Activated CD4-positive, alpha-beta T cell treated with anti-CD3 and anti-CD28 coated beads, Interleukin-2, amount 10 ng/mL, durations not matched to agents 24 days and 14 days (primary cell): ENCODE measurements at regions not wholly inside any gene's neighbourhood (a gene's known extent, or its start where the extent isn't known, plus 50 kb on each side); places are given as distances from the start of the nearest gene placed in this dataset.

Experiments used
- DNase-seq: peaks from one replicate; pipeline ENCODE4 v3.0.0; 2022
- H3K27ac Mint-ChIP-seq: one replicate; pipeline ENCODE4 v1.8.0; 2022; ENCODE audit warnings: mild to moderate bottlenecking, mixed read lengths
- H3K27me3 Mint-ChIP-seq: one replicate; pipeline ENCODE4 v1.8.0; 2022; ENCODE audit warnings: mixed read lengths
- H3K36me3 Mint-ChIP-seq: one replicate; pipeline ENCODE4 v1.8.0; 2022; ENCODE audit warnings: low read depth, mild to moderate bottlenecking, mixed read lengths
- H3K4me1 Mint-ChIP-seq: one replicate; pipeline ENCODE4 v1.8.0; 2021; ENCODE audit warnings: mixed read lengths
- H3K4me3 Mint-ChIP-seq: one replicate; pipeline ENCODE4 v1.8.0; 2022; ENCODE audit warnings: mild to moderate bottlenecking, moderate library complexity, mixed read lengths
- H3K9me3 Mint-ChIP-seq: one replicate; pipeline ENCODE4 v1.8.0; 2021; ENCODE audit warnings: mixed read lengths
- intact Hi-C: fragments of 100-400 bp; cut with micrococcal nuclease; formaldehyde crosslinking; loops from one replicate; pipeline ENCODE4 v1.15.1; 2023

GRCh38 chr13:105914291-105915036 lies 621.0 kb downstream of the EFNB2 start:
- DNase-seq: no peak
- Mint-ChIP-seq H3K27me3 (peaks cover 7% of the 10 kb centered on the region), H3K9me3 (no peaks in the 10 kb centered on the region), H3K27ac (no peak overlapping the region), H3K36me3 (no peaks in the 10 kb centered on the region), H3K4me1 (no peaks in the 10 kb centered on the region), H3K4me3 (no peak overlapping the region)
- intact Hi-C loops: no loop called here

DNA sequence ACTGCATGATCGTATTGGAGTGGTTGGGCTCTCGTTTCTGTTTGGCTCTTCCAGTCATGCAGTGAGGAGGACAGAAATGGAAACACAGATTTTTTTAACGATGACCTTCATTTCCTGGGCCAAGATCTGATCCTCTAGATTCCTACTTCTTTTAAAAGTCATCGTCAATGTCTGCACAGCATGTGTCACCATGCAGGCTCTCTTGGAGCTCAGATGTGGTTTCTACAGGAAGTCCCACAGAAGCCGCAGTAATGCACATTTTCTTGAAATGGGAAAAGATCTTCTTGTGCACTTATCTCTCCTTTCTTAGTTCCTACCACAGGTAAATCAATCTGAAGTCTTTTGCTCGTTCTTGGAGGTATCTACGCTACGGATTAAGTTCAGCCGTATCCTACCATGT lies 626.9 kb downstream of the EFNB2 start:
- peak; percentile 73 for DNase-seq
- no peaks in the 10 kb centered on the region for H3K9me3 Mint-ChIP-seq
- H3K4me3 Mint-ChIP-seq: no peak overlapping the region
- peaks cover 8% of the 10 kb centered on the region for H3K4me1 Mint-ChIP-seq
- intact Hi-C loops: no loop called here
- H3K36me3 Mint-ChIP-seq: no peaks in the 10 kb centered on the region
- H3K27me3 Mint-ChIP-seq: peaks cover 7% of the 10 kb centered on the region
- H3K27ac Mint-ChIP-seq: no peak overlapping the region

- H3K9me3 Mint-ChIP-seq: no peaks in the 10 kb centered on the region
- peaks cover 7% of the 10 kb centered on the region for H3K27me3 Mint-ChIP-seq
- no peak overlapping the region for H3K4me3 Mint-ChIP-seq
- no peak for DNase-seq
- peaks cover 8% of the 10 kb centered on the region for H3K4me1 Mint-ChIP-seq
- H3K27ac Mint-ChIP-seq: no peak overlapping the region
- H3K36me3 Mint-ChIP-seq: no peaks in the 10 kb centered on the region
- intact Hi-C loops: no loop called here
Observed at GRCh38 chr13:105907319-105908019, 628.0 kb downstream of the EFNB2 start.

DNA sequence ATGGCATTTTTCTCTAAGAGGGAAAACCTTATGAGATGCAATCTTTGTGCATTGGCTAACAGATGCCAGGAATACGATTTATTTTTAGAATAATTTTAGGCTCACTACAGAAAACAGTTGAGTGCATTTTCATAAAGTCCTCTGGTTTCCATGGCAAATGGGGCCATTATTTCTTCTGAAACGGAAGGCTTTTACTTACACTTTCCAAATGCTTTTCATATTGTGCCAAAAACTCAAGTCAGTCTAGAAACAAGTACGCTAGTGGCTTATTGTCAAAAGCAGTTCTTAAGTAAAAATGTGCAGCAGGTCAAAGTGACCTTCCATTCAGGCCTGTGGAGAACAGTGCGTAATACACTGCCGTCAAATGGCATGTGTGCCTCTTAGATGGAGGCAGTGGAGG lies 628.7 kb downstream of the EFNB2 start:
- H3K9me3 Mint-ChIP-seq: no peaks in the 10 kb centered on the region
- H3K27me3 Mint-ChIP-seq: peaks cover 7% of the 10 kb centered on the region
- H3K4me3 Mint-ChIP-seq: no peak overlapping the region
- no peak overlapping the region for H3K27ac Mint-ChIP-seq
- intact Hi-C loops: no loop called here
- peaks cover 8% of the 10 kb centered on the region for H3K4me1 Mint-ChIP-seq
- H3K36me3 Mint-ChIP-seq: no peaks in the 10 kb centered on the region
- DNase-seq: no peak

DNA sequence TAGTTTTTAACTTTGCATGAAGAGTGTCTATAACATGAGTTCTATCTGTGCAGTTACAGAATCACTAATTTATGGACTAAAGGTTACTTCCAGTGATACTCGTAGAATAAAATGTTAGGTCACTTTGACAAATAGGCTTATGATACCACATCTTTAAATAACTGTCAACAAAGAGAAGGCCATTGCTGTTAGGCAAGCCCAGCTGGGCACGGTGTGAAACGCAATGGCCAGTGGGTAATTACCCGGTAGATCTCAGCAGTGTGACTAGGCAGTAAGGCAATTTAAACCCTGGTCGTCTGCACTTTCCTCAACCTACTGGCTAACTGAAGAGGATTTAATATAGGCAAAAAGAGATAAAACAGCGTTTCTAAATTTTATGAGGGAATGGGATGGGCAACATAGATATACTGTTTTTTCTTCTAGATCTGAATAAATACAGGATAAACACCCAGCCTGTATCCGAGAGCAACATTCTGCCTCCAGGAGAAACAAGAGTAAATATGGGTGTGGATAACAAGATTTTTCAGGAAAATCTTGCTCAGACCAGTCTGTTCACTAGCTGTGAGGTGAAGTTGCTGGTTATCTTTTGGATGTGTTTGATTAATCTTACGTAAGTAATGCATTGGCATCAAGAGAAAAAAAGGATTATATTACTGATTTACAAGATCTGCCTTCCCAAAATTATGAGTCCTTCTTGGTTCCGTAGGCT lies 631.3 kb downstream of the EFNB2 start:
- intact Hi-C loops: no loop called here
- no peak for DNase-seq
- no peak overlapping the region for H3K27ac Mint-ChIP-seq
- peaks cover 8% of the 10 kb centered on the region for H3K4me1 Mint-ChIP-seq
- no peaks in the 10 kb centered on the region for H3K27me3 Mint-ChIP-seq
- H3K9me3 Mint-ChIP-seq: no peaks in the 10 kb centered on the region
- no peak overlapping the region for H3K4me3 Mint-ChIP-seq
- H3K36me3 Mint-ChIP-seq: no peaks in the 10 kb centered on the region

- DNase-seq: no peak
- H3K27ac Mint-ChIP-seq: no peak overlapping the region
- intact Hi-C loops: no loop called here
- no peaks in the 10 kb centered on the region for H3K4me1 Mint-ChIP-seq
- H3K36me3 Mint-ChIP-seq: no peaks in the 10 kb centered on the region
- H3K27me3 Mint-ChIP-seq: no peaks in the 10 kb centered on the region
- no peaks in the 10 kb centered on the region for H3K9me3 Mint-ChIP-seq
- no peak overlapping the region for H3K4me3 Mint-ChIP-seq
Observed at GRCh38 chr13:105902396-105902795, 633.1 kb downstream of the EFNB2 start.

GRCh38 chr13:105897575-105897974 lies 637.9 kb downstream of the EFNB2 start:
- H3K36me3 Mint-ChIP-seq: no peaks in the 10 kb centered on the region
- no peaks in the 10 kb centered on the region for H3K4me1 Mint-ChIP-seq
- intact Hi-C loops: no loop called here
- H3K4me3 Mint-ChIP-seq: no peak overlapping the region
- DNase-seq: no peak
- peaks cover 3% of the 10 kb centered on the region for H3K9me3 Mint-ChIP-seq
- no peaks in the 10 kb centered on the region for H3K27me3 Mint-ChIP-seq
- H3K27ac Mint-ChIP-seq: no peak overlapping the region

GRCh38 chr13:105894697-105895096 lies 640.8 kb downstream of the EFNB2 start:
- no peak overlapping the region for H3K27ac Mint-ChIP-seq
- H3K4me3 Mint-ChIP-seq: no peak overlapping the region
- peaks cover 3% of the 10 kb centered on the region for H3K9me3 Mint-ChIP-seq
- no peaks in the 10 kb centered on the region for H3K36me3 Mint-ChIP-seq
- DNase-seq: no peak
- intact Hi-C loops: no loop called here
- H3K27me3 Mint-ChIP-seq: no peaks in the 10 kb centered on the region
- no peaks in the 10 kb centered on the region for H3K4me1 Mint-ChIP-seq

DNA sequence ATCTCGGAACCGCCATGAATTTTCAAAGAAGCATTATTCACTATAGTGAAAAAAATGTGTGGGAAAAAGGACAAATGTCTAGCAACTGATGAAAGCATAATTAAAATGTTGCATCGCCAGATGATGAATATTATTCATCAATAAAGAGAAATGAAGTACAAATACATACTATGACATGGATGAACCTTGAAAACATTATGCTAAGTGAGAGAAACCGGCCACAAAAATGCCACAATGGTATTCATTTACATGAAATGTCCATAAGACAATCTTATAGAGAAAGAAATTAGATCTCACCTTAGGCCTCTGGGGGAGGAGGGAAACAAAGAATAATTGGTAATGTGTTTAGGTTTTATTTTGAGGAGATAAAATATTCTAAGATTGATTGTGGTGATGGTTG lies 645.0 kb downstream of the EFNB2 start:
- H3K36me3 Mint-ChIP-seq: no peaks in the 10 kb centered on the region
- H3K9me3 Mint-ChIP-seq: peaks cover 10% of the 10 kb centered on the region
- no peak for DNase-seq
- H3K27me3 Mint-ChIP-seq: no peaks in the 10 kb centered on the region
- no peak overlapping the region for H3K27ac Mint-ChIP-seq
- intact Hi-C loops: no loop called here
- H3K4me1 Mint-ChIP-seq: no peaks in the 10 kb centered on the region
- no peak overlapping the region for H3K4me3 Mint-ChIP-seq

DNA sequence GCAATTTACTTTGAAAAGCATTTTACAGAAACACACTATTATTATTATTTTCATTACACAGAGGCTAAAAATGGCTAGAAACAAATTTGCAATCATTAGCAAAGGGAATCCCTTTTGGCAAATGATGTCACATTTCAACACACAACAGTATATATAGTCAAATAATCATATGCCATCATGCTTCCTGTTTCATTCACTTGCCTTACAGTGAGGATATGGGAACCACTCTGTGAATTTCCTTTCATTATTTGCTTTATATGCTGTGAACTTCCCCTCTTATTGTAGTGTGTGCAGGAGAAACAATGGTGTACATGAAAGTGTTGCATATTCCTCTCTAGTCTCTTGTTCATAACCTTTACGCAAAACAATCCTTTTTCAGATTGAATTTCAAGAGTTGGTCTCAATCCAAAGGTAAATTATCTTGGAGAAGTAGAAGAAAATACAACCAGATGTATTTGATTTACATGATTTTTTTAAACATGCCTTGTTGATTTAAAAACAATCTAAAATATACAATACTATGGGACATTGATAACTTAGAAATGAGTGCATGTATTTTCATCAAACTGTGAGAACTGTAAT lies 657.3 kb downstream of the EFNB2 start:
- Mint-ChIP-seq H3K27me3 (no peaks in the 10 kb centered on the region), H3K36me3 (no peaks in the 10 kb centered on the region), H3K4me1 (no peaks in the 10 kb centered on the region), H3K27ac (no peak overlapping the region), H3K9me3 (no peaks in the 10 kb centered on the region), H3K4me3 (no peak overlapping the region)
- DNase-seq: no peak
- intact Hi-C loops: no loop called here

- no peaks in the 10 kb centered on the region for H3K9me3 Mint-ChIP-seq
- H3K27me3 Mint-ChIP-seq: no peaks in the 10 kb centered on the region
- intact Hi-C loops: no loop called here
- no peak overlapping the region for H3K4me3 Mint-ChIP-seq
- H3K4me1 Mint-ChIP-seq: no peaks in the 10 kb centered on the region
- no peak overlapping the region for H3K27ac Mint-ChIP-seq
- no peaks in the 10 kb centered on the region for H3K36me3 Mint-ChIP-seq
- DNase-seq: no peak
Observed at GRCh38 chr13:105874814-105875213, 660.6 kb downstream of the EFNB2 start.

DNA sequence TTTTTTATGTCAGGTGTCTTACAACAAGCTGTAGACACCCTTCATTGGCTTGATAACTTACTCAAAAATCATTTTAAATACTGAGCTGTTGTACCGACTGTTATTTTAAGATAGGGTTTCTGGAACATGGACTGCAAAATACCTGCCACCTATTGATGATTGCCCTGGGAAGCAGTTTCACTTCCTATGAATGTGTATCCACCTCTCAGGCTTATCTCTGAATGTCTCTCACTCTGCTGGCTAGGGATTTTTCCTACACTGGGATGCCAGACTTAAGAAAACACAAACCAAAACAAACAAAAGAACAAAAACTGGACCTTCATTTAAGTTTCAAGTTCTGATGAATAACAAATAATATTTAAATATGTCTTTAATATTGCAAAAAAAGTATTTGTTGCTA lies 663.7 kb downstream of the EFNB2 start:
- H3K4me1 Mint-ChIP-seq: no peaks in the 10 kb centered on the region
- H3K27ac Mint-ChIP-seq: no peak overlapping the region
- H3K4me3 Mint-ChIP-seq: no peak overlapping the region
- no peaks in the 10 kb centered on the region for H3K36me3 Mint-ChIP-seq
- no peak for DNase-seq
- H3K9me3 Mint-ChIP-seq: no peaks in the 10 kb centered on the region
- no peaks in the 10 kb centered on the region for H3K27me3 Mint-ChIP-seq
- intact Hi-C loops: no loop called here

GRCh38 chr13:105871326-105871725 lies 664.1 kb downstream of the EFNB2 start:
- H3K4me3 Mint-ChIP-seq: no peak overlapping the region
- H3K27ac Mint-ChIP-seq: no peak overlapping the region
- no peaks in the 10 kb centered on the region for H3K4me1 Mint-ChIP-seq
- H3K27me3 Mint-ChIP-seq: no peaks in the 10 kb centered on the region
- no peaks in the 10 kb centered on the region for H3K36me3 Mint-ChIP-seq
- no peaks in the 10 kb centered on the region for H3K9me3 Mint-ChIP-seq
- DNase-seq: no peak
- intact Hi-C loops: no loop called here

DNA sequence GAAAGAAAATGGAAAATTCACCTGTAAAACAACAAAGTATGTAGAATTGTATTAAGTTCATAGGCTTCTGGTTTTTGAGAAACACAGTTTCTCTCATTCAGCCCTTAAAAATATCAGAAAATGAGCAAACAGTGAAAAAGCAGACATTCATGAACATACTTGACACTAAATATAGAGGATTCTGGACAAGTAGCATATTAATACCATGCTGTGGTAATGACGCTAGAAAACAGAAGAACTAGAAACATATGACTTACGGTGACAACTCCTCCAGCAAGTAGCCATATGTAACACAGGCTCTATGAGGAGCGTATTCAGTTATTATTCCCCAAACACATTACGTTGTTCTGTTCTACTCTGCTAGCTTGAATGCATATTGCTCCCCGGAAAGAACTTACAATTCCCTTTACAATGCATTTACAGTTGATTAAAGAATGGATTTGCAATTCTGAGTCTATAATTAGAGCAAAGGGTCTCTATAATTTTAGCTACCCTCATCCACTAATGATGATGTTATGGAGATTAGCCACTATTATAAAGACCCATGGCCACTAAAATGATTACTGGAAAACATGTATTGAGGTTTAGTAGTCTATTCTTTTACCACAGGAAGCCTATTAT lies 672.1 kb downstream of the EFNB2 start:
- no peaks in the 10 kb centered on the region for H3K9me3 Mint-ChIP-seq
- DNase-seq: no peak
- H3K36me3 Mint-ChIP-seq: no peaks in the 10 kb centered on the region
- intact Hi-C loops: no loop called here
- no peak overlapping the region for H3K27ac Mint-ChIP-seq
- H3K4me3 Mint-ChIP-seq: no peak overlapping the region
- no peaks in the 10 kb centered on the region for H3K4me1 Mint-ChIP-seq
- H3K27me3 Mint-ChIP-seq: no peaks in the 10 kb centered on the region
